ENCODE measurements at regions not wholly inside any gene's neighbourhood (a gene's known extent, or its start where the extent isn't known, plus 50 kb on each side); places are given as distances from the start of the nearest gene placed in this dataset.
"Not testable (repeated sequence)": the region's sequence is repeated elsewhere in the genome, so short reads cannot be mapped to it uniquely, and the experiment has no call there.

DNA sequence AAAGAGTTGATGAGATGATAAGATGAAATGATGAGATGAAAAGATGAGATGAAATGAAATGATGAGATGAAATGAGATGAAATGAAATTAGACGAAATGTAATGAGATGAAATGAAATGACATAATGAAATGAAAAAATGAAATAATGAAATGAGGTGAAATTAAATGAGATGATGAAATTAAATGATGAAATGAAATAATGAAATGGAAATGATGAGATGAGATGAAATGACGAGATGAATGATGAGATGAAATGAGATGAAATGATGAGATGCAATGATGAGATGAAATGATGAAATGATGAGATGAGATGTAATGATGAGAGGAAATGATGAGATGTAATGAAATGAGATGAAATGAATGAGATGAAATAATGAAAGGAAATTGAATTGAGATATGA is 339.3 kb upstream of the PLGLB1 start:
- DNase-seq: not testable (repeated sequence)

DNA sequence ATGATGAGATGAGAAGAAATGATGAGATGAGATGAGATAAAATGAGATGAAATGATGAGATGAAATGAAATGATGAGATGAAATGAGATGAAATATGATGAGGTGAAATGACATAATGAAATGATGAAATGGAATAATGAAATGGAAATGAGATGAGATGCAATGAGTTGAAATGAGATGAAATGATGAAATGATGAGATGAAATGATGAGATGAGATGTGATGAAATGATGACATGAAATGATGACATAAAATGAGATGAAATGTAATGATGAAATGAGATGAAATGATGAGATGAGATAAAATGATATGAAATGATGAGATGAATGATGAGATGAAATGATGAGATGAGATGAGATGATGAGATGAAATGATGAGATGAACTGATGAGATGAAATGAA is 340.2 kb upstream of the PLGLB1 start:
- not testable (repeated sequence) for DNase-seq

DNA sequence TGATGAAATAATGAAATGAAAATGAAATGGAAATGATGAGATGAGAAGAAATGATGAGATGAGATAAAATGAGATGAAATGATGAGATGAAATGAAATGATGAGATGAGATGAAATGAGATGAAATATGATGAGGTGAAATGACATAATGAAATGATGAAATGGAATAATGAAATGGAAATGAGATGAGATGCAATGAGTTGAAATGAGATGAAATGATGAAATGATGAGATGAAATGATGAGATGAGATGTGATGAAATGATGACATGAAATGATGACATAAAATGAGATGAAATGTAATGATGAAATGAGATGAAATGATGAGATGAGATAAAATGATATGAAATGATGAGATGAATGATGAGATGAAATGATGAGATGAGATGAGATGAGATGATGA is 342.7 kb upstream of the PLGLB1 start:
- not testable (repeated sequence) for DNase-seq

DNA sequence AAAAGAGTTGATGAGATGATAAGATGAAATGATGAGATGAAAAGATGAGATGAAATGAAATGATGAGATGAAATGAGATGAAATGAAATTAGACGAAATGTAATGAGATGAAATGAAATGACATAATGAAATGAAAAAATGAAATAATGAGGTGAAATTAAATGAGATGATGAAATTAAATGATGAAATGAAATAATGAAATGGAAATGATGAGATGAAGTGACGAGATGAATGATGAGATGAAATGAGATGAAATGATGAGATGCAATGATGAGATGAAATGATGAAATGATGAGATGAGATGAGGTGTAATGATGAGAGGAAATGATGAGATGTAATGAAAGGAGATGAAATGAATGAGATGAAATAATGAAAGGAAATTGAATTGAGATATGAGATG is 343.4 kb upstream of the PLGLB1 start:
- not testable (repeated sequence) for DNase-seq

DNA sequence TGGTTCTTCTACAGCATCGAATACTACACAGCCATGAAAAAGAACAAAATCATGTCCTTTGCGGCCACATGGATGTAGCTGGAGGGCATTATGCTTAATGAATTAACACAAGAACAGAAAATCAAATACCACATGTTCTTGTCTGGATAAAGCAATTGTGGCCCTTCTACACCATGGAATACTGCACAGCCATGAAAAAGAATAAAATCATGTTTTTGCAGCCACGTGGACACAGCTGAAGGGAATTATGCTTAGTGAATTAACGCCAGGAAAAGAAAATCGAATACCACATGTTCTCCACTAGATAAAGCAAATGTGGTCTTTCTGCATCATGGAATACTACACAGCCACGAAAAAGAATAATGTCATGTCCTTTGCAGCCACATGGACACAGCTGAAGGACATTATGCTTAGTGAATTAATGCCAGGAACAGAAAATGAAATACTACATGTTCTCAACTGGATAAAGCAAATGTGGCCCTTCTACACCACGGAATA is 361.8 kb upstream of the PLGLB2 start:
- not testable (repeated sequence) for DNase-seq

DNA sequence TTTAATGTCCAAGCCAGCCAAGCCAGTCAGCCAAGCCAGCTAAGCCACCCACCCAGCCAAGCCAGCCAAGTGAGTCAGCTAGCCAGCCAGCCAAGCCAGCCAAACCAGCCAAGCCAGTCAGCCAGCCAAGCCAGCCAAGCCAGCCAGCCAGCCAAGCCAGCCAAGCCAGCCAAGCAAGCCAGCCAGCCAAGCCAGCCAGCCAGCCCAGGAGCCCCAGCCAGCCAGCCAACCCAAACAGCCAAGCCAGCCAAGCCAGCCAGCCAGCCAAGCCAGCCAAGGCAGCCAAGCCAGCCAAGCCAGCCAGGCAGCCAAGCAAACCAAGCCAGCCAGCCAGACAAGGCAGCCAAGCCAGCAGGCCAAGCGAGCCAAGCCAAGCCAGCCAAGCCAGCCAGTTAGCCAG is 352.1 kb upstream of the PLGLB2 start:
- not testable (repeated sequence) for DNase-seq

DNA sequence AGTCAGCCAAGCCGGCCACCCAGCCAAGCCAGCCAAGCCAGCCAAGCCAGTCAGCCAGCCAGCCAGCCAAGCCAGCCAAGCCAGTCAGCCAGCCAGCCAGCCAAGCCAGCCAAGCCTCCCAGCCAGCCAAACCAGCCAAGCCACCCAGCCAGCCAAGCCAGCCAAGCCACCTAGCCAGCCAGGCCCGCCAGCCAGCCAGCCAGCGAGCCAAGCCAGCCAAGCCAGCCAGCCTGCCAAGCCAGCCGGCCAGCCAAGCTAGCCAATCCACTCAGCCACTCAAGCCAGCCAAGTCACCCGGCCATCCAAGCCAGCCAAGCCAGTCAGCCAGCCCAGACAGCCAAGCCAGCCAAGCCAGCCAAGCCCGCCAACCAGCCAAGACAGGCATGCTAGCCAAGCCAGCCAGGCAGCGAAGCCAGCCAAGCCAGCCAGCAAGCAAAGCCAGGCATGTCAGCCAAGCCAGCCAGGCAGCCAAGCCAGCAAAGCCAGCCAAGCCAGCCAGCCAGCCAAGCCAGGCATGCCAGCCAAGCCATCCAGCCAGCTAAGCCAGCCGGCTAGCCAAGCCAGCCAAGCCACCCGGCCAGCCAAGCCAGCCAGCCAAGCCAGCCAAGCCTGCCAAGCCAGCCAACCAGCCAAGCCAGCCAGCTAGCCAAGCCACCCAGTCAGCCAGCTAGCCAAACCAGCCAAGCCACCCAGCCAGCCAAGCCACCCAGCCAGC is 351.2 kb upstream of the PLGLB2 start:
- DNase-seq: not testable (repeated sequence)

DNA sequence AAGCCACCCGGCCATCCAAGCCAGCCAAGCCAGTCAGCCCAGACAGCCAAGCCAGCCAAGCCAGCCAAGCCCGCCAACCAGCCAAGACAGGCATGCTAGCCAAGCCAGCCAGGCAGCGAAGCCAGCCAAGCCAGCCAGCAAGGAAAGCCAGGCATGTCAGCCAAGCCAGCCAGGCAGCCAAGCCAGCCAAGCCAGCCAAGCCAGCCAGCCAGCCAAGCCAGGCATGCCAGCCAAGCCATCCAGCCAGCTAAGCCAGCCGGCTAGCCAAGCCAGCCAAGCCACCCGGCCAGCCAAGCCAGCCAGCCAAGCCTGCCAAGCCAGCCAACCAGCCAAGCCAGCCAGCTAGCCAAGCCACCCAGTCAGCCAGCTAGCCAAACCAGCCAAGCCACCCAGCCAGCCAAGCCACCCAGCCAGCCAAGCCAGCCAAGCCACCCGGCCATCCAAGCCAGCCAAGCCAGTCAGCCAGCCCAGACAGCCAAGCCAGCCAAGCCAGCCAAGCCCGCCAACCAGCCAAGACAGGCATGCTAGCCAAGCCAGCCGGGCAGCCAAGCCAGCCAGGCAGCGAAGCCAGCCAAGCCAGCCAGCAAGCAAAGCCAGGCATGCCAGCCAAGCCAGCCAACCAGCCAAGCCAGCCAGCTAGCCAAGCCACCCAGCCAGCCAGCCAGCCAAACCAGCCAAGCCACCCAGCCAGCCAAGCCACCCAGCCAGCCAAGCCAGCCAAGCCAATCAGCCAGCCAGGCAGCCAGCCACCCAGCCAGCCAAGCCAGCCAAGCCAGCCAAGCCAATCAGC is 350.4 kb upstream of the PLGLB2 start:
- not testable (repeated sequence) for DNase-seq

DNA sequence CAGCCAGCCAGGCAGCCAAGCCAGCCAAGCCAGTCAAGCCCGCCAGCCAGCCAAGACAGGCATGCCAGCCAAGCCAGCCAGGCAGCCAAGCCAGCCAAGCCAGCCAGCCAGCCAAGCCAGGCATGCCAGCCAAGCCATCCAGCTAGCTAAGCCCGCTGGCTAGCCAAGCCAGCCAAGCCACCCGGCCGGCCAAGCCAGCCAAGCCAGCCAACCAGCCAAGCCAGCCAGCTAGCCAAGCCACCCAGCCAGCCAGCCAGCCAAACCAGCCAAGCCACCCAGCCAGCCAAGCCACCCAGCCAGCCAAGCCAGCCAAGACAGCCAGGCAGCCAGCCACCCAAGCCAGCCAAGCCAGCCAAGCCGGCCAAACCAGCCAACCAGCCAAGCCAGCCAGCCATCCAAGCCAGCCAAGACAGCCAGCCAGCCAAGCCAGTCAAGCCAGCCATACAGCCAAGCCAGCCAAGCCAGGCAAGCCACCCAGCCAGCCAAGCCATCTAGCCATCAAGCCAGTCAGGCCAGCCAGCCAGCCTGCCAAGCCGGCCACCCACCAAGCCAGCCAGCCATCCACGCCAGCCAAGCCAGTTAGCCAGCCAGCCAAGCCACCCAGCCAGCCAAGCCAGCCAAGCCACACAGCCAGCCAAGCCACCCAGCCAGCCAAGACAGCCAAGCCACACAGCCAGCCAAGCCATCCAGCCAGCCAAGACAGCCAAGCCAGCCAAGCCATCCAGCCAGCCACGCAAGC is 349.2 kb upstream of the PLGLB2 start:
- DNase-seq: not testable (repeated sequence)

DNA sequence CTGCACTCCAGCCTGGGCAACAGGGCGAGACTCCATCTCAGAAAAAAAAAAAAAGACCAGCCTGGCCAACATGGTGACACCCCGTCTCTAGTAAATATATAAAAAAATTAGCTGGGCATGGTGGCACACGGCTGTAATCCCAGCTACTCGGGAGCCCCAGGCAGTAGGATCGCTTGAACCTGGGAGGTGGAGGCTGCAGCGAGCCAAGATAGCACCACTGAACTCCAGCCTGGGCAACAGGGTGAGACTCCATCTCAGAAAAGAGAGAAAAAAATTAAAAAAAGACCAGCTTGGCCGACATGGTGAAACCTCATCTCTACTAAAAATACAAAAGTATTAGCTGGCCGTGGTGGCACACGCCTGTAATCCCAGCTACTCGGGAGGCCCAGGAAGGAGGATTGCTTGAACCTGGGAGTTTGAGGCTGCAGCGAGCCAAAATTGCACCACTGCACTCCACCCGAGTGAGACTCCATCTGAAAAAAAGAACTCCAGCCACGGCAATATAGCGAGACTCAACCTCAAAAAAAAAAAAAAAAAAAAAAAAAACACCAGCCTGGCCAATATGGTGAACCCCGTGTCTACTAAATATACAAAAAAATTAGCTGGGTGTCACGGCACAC is 346.1 kb upstream of the PLGLB2 start:
- no peak for DNase-seq

DNA sequence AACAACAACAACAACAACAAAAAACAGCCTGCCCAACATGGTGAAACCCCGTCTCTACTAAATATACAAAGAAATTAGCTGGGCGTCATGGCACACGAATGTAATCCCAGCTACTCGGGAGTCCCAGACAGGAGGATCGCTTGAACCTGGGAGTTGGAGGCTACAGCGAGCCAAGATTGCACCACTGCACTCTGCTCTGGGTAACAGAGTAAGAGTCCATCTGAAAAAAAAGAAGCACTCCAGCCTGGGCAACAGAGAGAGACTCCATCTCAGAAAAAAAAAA is 344.1 kb upstream of the PLGLB2 start:
- DNase-seq: no peak

DNA sequence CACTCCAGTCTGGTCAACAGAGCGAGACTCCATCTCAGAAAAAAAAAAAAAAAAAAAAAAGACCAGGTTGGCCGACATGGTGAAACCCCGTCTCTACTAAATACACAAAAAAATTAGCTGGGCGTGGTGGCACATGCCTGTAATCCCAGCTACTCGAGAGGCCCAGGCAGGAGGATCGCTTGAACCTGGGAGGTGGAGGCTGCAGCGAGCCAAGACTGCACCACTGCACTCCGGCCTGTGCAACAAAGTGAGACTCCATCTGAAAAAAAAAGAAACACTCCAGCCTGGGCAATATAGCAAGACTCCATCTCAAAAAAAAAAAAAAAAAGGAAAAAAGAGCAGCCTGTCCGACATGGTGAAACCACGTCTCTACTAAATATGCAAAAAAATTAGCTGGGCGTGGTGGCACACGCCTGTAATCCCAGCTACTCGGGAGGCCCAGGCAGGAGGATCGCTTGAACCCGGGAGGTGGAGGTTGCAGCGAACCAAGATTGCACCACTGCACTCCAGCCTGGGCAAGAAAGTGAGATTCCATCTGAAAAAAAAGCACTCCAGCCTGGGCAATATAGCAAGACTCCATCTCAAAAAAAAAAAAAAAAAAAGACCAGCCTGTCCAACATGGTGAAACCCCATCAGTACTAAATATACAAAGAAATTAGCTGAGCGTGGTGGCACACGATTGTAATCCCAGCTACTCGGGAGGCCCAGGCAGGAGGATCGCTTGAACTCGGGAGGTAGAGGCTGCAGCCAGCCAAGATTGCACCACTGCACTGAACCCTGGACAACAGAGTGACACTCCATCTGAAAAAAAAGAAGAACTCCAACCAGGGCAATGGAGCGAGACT is 343.3 kb upstream of the PLGLB2 start:
- DNase-seq: not testable (repeated sequence)

DNA sequence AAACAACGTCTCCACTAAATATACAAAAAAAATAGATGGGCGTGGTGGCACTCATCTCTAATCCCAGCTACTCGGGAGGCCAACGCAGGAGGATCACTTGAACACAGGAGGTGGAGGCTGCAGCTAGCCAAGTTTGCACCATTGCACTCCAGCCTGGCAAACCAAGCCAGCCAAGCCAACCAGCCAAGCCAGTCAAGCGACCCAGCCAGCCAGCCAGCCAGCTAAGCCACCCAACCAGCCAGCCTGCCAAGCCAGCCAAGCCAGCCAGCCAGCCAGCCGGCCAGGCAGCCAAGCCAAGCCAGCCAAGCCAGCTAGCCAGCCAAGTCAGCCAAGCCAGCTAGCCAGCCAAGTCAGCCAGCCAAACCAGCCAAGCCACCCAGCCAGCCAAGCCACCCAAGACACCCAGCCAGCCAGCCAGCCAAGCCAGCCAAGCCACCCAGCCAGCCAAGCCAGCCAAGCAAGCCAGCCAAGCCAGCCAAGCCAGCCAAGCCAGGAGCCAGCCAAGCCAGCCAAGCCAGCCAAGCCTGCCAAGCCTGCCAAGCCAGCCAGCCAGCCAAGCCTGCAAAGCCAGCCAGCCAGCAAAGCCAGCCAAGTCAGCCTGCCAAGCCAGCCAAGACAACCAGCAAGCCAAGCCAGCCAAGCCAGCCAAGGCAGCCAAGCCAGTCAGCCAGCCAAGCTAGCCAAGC is 342.2 kb upstream of the PLGLB2 start:
- DNase-seq: not testable (repeated sequence)

DNA sequence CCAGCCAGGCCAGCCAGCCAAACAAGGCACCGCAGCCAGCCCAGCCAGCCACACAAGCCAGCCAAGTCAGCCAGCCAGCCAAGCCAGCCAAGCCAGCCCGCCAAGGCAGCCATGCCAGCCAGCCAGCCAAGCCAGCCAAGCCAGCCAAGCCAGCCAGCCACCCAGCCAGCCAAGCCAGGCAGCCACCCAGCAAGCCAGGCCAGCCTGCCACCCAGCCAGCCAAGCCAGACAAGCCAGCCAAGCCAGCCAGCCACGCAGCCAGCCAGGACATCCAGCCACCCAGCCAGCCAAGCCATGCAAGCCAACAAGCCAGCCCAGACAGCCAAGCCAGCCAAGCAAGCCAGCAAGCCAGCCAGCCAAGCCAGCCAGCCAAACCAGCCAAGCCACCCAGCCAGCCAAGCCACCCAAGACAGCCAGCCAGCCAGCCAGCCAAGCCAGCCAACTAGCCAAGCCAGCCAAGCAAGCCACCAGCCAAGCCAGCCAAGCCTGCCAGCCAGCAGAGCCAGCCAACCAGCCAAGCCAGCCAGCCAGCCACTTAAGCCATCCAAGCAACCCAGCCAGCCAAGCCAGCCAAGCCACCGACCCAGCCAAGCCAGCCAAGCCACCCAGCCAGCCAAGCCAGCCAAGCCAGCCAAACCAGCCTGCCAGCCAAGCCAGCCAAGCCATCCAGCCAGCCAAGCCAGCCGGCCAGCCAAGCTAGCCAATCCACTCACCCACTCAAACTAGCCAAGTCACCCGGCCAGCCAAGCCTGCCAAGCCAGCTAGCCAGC is 341.3 kb upstream of the PLGLB2 start:
- DNase-seq: not testable (repeated sequence)

DNA sequence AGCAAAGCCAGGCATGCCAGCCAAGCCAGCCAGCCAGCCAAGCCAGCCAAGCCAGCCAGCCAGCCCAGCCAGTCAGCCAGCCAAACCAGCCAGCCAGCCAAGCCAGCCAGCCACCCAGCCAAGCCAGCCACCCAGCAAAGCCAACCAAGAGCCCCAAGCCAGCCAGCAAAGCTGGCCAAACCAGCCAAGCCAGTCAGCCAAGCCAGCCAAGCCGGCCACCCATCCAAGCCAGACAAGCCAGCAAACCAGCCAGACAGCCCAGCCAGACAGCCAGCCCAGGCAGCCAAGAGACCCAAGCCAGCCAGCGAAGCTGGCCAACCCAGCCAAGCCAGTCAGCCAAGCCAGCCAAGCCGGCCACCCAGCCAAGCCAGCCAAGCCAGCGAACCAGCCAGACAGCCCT is 338.3 kb upstream of the PLGLB2 start:
- not testable (repeated sequence) for DNase-seq

DNA sequence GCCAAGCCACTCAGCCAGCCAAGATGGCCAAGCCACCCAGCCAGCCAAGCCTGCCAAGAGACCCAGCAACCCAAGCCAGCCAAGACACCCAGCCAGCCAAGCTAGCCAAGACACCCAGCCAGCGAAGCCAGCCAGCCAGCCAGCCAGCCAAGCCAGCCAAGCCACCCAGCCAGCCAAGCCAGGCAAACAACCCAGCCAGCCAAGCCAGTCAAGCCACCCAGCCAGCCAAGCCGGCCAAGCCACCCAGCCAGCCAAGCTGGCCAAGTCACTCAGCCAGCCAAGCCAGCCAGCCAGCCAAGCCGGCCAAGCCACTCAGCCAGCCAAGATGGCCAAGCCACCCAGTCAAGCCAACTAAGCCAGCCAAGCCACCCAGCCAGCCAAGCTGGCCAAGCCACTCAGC is 337.5 kb upstream of the PLGLB2 start:
- not testable (repeated sequence) for DNase-seq

DNA sequence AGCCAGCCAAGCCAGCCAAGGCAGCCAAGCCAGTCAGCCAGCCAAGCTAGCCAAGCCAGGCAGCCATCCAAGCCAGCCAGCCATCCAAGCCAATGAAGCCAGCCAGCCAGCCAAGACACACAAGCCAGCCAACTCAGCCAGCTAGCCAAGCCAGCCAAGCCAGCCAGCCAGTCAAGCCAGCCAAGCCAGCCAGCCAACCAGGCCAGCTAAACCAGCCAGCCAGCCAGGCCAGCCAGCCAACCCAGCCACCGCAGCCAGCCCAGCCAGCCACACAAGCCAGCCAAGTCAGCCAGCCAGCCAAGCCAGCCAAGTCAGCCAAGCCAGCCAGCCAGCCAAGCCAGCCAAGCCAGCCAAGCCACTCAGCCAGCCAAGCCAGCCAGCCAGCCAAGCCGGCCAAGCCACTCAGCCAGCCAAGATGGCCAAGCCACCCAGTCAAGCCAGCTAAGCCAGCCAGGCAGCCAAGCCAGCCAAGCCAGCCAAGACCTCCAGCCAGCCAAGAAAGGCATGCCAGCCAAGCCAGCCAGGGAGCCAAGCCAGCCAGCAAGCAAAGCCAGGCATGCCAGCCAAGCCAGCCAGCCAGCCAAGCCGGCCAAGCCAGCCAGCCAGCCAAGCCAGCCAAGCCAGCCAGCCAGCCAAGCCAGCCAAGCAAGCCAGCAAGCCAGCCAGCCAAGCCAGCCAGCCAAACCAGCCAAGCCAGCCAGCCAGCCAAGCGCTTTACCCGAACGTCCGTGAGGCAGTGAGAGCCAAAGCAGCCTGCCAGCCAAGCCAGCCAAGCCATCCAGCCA is 335.7 kb upstream of the PLGLB2 start:
- DNase-seq: not testable (repeated sequence)

DNA sequence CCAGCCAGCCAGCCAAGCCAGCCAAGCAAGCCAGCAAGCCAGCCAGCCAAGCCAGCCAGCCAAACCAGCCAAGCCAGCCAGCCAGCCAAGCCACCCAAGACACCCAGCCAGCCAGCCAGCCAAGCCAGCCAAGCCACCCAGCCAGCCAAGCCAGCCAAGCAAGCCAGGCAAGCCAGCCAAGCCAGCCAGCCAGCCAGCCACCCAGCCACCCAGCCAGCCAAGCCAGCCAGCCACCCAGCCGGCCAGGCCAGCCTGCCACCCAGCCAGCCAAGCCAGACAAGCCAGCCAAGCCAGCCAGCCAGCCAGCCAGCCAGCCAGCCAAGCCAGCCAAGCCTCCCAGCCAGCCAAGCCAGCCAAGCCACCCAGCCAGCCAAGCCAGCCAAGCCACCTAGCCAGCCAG is 333.6 kb upstream of the PLGLB2 start:
- not testable (repeated sequence) for DNase-seq

DNA sequence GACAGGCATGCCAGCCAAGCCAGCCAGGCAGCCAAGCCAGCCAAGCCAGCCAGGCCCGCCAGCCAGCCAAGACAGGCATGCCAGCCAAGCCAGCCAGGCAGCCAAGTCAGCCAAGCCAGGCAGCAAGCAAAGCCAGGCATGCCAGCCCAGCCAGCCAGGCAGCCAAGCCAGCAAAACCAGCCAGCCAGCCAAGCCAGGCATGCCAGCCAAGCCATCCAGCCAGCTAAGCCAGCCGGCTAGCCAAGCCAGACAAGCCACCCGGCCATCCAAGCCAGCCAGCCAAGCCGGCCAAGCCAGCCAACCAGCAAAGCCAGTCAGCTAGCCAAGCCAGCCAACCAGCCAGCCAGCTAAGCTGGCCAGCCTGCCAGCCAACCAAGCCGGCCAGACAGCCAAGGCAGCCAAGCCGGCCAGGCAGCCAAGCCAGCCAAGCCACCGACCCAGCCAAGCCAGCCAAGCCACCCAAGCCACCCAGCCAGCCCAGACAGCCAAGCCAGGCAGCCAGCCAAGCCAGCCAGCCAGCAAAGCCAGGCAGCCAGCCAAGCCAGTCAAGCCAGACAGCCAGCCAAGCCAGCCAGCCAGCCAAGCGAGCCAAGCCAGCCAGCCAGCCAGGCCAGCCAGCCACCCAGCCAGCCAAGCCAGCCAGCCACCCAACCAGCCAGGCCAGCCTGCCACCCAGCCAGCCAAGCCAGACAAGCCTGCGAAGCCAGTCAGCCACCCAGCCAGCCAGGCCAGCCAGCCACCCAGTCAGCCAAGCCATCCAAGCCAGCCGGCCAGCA is 332.9 kb upstream of the PLGLB2 start:
- DNase-seq: not testable (repeated sequence)
